HL-60 (cell line): ENCODE measurements at regions not wholly inside any gene's neighbourhood (a gene's known extent, or its start where the extent isn't known, plus 50 kb on each side); places are given as distances from the start of the nearest gene placed in this dataset.
"Not testable (repeated sequence)": the region's sequence is repeated elsewhere in the genome, so short reads cannot be mapped to it uniquely, and the experiment has no call there.

Experiments used
- DNase-seq, 2 experiments: peaks; one replicate each; pipeline ENCODE4 v3.0.0-alpha.2; 2010 to 2020; ENCODE audit warnings: low read depth in 1 of 2, low spot score in 1 of 2
- H3K27ac ChIP-seq: fragments of 250-450 bp; sonication (Bioruptor Pico); replicated peaks from 2 replicates; pipeline ENCODE4 v1.5.1; 2020; ENCODE audit warnings: mild to moderate bottlenecking, moderate library complexity
- H3K27me3 ChIP-seq: fragments of 250-450 bp; sonication (Bioruptor Pico); 2 replicates; pipeline ENCODE4 v1.5.1; 2021; ENCODE audit warnings: mild to moderate bottlenecking, moderate library complexity; ENCODE audit not compliant: insufficient read depth, poor library complexity, severe bottlenecking
- H3K4me3 ChIP-seq: replicated peaks from 2 replicates; pipeline ENCODE4 v1.5.1; 2011; ENCODE audit warnings: mild to moderate bottlenecking, control low read depth, low read length; ENCODE audit not compliant: insufficient read depth
- GABPA ChIP-seq: IDR thresholded peaks from 2 replicates; pipeline ENCODE4 v1.6.1; 2012; ENCODE audit warnings: low read depth
- POLR2AphosphoS5 ChIP-seq: IDR thresholded peaks from 2 replicates; pipeline ENCODE4 v1.6.1; 2012; ENCODE audit warnings: low read depth
- SPI1 ChIP-seq: IDR thresholded peaks from 2 replicates; pipeline ENCODE4 v1.6.1; 2012; ENCODE audit warnings: low read depth, mild to moderate bottlenecking, borderline replicate concordance
- TF ChIP-seq, protein P1 (sequence below): IDR thresholded peaks from 2 replicates; pipeline ENCODE4 v1.6.1; 2012; ENCODE audit warnings: low read depth; ENCODE audit not compliant: insufficient replicate concordance
- TF ChIP-seq, protein P2 (sequence below): IDR thresholded peaks from one replicate; pipeline ENCODE4 v1.5.1; 2011; ENCODE audit warnings: low read length, control low read depth, inconsistent platforms; ENCODE audit not compliant: insufficient read depth

DNA sequence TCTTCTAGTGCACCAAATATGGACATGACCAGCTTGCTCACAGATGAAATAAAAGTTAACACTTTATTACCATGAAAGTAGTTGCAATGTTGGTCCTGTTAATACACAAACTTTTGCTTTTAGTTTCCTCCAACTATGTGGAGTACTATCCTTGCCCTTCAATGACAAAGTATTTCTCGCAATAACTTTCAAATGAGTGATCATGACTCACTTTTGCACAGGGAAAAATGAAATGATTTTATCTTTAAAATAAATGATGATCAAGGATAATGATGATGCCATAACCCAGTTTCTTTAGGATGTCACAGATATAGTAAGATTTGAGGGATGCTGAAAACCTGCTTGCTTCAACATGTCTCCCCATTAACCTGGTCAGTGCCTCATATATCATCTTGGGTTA, 254.0 kb upstream of the KITLG start:
- Histone ChIP-seq H3K27me3 (no peaks in the 10 kb centered on the region), H3K4me3 (no peak overlapping the region), H3K27ac (no peak overlapping the region)
- no peak for DNase-seq
- TF ChIP-seq, protein P1, sequence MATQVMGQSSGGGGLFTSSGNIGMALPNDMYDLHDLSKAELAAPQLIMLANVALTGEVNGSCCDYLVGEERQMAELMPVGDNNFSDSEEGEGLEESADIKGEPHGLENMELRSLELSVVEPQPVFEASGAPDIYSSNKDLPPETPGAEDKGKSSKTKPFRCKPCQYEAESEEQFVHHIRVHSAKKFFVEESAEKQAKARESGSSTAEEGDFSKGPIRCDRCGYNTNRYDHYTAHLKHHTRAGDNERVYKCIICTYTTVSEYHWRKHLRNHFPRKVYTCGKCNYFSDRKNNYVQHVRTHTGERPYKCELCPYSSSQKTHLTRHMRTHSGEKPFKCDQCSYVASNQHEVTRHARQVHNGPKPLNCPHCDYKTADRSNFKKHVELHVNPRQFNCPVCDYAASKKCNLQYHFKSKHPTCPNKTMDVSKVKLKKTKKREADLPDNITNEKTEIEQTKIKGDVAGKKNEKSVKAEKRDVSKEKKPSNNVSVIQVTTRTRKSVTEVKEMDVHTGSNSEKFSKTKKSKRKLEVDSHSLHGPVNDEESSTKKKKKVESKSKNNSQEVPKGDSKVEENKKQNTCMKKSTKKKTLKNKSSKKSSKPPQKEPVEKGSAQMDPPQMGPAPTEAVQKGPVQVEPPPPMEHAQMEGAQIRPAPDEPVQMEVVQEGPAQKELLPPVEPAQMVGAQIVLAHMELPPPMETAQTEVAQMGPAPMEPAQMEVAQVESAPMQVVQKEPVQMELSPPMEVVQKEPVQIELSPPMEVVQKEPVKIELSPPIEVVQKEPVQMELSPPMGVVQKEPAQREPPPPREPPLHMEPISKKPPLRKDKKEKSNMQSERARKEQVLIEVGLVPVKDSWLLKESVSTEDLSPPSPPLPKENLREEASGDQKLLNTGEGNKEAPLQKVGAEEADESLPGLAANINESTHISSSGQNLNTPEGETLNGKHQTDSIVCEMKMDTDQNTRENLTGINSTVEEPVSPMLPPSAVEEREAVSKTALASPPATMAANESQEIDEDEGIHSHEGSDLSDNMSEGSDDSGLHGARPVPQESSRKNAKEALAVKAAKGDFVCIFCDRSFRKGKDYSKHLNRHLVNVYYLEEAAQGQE, result no peak
- TF ChIP-seq GABPA (no peak), SPI1 (no peak), POLR2AphosphoS5 (no peak)
- TF ChIP-seq, protein P2, sequence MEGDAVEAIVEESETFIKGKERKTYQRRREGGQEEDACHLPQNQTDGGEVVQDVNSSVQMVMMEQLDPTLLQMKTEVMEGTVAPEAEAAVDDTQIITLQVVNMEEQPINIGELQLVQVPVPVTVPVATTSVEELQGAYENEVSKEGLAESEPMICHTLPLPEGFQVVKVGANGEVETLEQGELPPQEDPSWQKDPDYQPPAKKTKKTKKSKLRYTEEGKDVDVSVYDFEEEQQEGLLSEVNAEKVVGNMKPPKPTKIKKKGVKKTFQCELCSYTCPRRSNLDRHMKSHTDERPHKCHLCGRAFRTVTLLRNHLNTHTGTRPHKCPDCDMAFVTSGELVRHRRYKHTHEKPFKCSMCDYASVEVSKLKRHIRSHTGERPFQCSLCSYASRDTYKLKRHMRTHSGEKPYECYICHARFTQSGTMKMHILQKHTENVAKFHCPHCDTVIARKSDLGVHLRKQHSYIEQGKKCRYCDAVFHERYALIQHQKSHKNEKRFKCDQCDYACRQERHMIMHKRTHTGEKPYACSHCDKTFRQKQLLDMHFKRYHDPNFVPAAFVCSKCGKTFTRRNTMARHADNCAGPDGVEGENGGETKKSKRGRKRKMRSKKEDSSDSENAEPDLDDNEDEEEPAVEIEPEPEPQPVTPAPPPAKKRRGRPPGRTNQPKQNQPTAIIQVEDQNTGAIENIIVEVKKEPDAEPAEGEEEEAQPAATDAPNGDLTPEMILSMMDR, result no peak

DNA sequence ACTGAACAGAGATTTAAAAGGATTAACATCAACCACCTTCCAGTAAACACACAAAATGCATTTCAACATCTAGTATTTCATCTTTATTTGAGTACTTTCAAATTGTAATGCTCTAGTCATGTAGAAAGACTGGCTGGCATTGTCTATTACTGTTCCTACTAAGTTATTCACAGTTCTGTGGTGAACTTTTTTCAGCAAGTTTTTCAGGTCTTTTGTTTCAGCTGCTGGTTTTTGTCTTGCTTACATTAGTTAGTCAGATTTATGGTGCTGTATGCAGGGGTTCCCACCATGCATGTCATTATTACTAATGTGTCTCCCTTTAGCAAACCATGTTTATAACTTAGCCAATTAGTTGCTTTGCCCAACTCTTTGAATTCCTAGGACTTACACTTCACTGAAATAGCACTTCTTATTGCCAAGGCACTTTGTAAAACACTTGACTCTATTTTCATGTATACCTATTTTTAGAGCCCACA, 253.4 kb upstream of the KITLG start:
- Histone ChIP-seq H3K4me3 (no peak overlapping the region), H3K27ac (no peak overlapping the region), H3K27me3 (no peaks in the 10 kb centered on the region)
- TF ChIP-seq SPI1 (no peak), POLR2AphosphoS5 (no peak), GABPA (no peak)
- TF ChIP-seq, protein P2, result no peak
- TF ChIP-seq, protein P1, result no peak
- no peak for DNase-seq

DNA sequence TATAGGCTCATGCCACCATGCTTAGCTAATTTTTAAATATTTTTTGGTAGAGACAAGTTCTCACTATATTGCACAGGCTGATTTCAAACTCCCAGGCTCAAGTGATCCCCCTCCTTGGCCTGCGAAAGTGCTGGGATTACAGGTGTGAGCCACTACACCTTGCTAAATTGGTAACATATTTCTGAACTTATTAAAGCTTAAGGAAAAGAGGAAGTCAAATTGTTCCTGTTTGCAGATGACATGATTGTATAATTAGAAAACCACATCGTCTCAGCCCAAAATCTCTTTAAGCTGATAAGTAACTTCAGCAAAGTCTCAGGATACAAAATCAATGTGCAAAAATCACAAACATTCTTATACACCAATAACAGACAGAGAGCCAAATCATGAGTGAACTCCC, 248.3 kb upstream of the KITLG start:
- not testable (repeated sequence) for H3K27me3 ChIP-seq, DNase-seq, H3K27ac ChIP-seq, H3K4me3 ChIP-seq
- peak; percentile 86 for TF ChIP-seq SPI1

DNA sequence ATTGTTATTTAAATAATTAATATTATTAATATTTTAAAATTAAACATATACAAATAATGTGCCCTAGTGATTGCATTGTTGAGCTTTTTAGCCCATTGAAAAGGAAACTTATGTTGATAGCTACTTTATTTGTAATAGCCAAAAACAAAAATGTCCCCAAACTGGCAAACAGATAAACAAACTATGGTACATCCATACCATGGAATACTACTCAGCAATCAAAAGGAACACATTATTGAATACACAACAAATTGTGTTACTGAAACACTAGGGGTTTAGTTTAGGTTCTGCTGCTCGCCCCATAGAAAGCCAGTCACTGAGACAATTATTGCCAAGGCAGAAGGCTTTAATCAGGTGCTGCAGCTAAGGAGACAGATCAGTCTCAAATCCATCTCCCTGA, 239.7 kb upstream of the KITLG start:
- H3K27ac ChIP-seq, result no peak overlapping the region
- no peak for DNase-seq
- TF ChIP-seq SPI1, result no peak
- TF ChIP-seq, protein P1, result no peak
- no peak for TF ChIP-seq POLR2AphosphoS5
- TF ChIP-seq, protein P2, result no peak
- no peak for TF ChIP-seq GABPA
- H3K27me3 ChIP-seq, result no peaks in the 10 kb centered on the region
- H3K4me3 ChIP-seq, result no peak overlapping the region
